H9 (cell line): ENCODE measurements at regions not wholly inside any gene's neighbourhood (a gene's known extent, or its start where the extent isn't known, plus 50 kb on each side); places are given as distances from the start of the nearest gene placed in this dataset.

Experiments
- DNase-seq: peaks from one replicate; pipeline ENCODE4 v3.0.0-alpha.2; 2017
- H2AFZ ChIP-seq: one replicate; pipeline ENCODE4 v1.6.1; 2013; ENCODE audit warnings: mild to moderate bottlenecking, low read length, control low read depth, moderate library complexity
- H2AK5ac ChIP-seq: 2 replicates; pipeline ENCODE4 v1.6.1; 2013; ENCODE audit warnings: low read length, control low read depth, mixed read lengths; ENCODE audit not compliant: insufficient read length
- H2BK120ac ChIP-seq: one replicate; pipeline ENCODE4 v1.6.1; 2013; ENCODE audit warnings: low read depth, mild to moderate bottlenecking, low read length, control low read depth, inconsistent platforms; ENCODE audit not compliant: poor library complexity, severe bottlenecking
- H2BK12ac ChIP-seq: 2 replicates; pipeline ENCODE4 v1.6.1; 2013; ENCODE audit warnings: low read length, control low read depth, mixed read lengths, low read depth; ENCODE audit not compliant: insufficient read length
- H2BK15ac ChIP-seq: 2 replicates; pipeline ENCODE4 v1.6.1; 2013; ENCODE audit warnings: low read depth, low read length, control low read depth
- H2BK20ac ChIP-seq: one replicate; pipeline ENCODE4 v1.6.1; 2013; ENCODE audit warnings: low read depth, mild to moderate bottlenecking, low read length, control low read depth, inconsistent platforms; ENCODE audit not compliant: poor library complexity, severe bottlenecking
- H2BK5ac ChIP-seq: 2 replicates; pipeline ENCODE4 v1.6.1; 2013; ENCODE audit warnings: low read length, control low read depth, mixed read lengths; ENCODE audit not compliant: insufficient read length
- H3K14ac ChIP-seq: 2 replicates; pipeline ENCODE4 v1.6.1; 2013; ENCODE audit warnings: low read length, control low read depth; ENCODE audit not compliant: insufficient read depth
- H3K18ac ChIP-seq: 2 replicates; pipeline ENCODE4 v1.6.1; 2013; ENCODE audit warnings: low read depth, mild to moderate bottlenecking, mixed read lengths, low read length, control low read depth; ENCODE audit not compliant: insufficient read length
- H3K23ac ChIP-seq: 2 replicates; pipeline ENCODE4 v1.6.1; 2013; ENCODE audit warnings: low read length, control low read depth, mixed read lengths, low read depth; ENCODE audit not compliant: insufficient read length
- H3K23me2 ChIP-seq: 2 replicates; pipeline ENCODE4 v1.6.1; 2013; ENCODE audit warnings: low read depth, mild to moderate bottlenecking, mixed read lengths, low read length, control low read depth; ENCODE audit not compliant: insufficient read length, poor library complexity, severe bottlenecking
- H3K27ac ChIP-seq: 2 replicates; pipeline ENCODE4 v1.5.1; 2013; ENCODE audit warnings: low read length, control low read depth, mixed read lengths, low read depth; ENCODE audit not compliant: insufficient read length
- H3K27me3 ChIP-seq: 2 replicates; pipeline ENCODE4 v1.6.1; 2013; ENCODE audit warnings: low read length, control low read depth, inconsistent platforms; ENCODE audit not compliant: insufficient read depth
- H3K4ac ChIP-seq: 2 replicates; pipeline ENCODE4 v1.6.1; 2013; ENCODE audit warnings: low read depth, mild to moderate bottlenecking, control low read depth, inconsistent platforms, low read length, moderate library complexity
- H3K4me1 ChIP-seq: 2 replicates; pipeline ENCODE4 v1.6.1; 2013; ENCODE audit warnings: low read length, control low read depth, inconsistent platforms; ENCODE audit not compliant: insufficient read depth
- H3K4me2 ChIP-seq: 2 replicates; pipeline ENCODE4 v1.6.1; 2013; ENCODE audit warnings: low read length, control low read depth, mixed read lengths; ENCODE audit not compliant: insufficient read length, insufficient read depth
- H3K56ac ChIP-seq: 2 replicates; pipeline ENCODE4 v1.6.1; 2013; ENCODE audit warnings: low read depth, mild to moderate bottlenecking, mixed read lengths, low read length, control low read depth; ENCODE audit not compliant: insufficient read length
- H3K79me1 ChIP-seq: 2 replicates; pipeline ENCODE4 v1.6.1; 2013; ENCODE audit warnings: low read depth, mild to moderate bottlenecking, moderate library complexity, low read length, control low read depth, inconsistent platforms; ENCODE audit not compliant: insufficient read depth, poor library complexity, severe bottlenecking
- H3K79me2 ChIP-seq: 2 replicates; pipeline ENCODE4 v1.6.1; 2013; ENCODE audit warnings: low read length, control low read depth, inconsistent platforms; ENCODE audit not compliant: insufficient read depth
- H3K9ac ChIP-seq: 2 replicates; pipeline ENCODE4 v1.6.1; 2013; ENCODE audit warnings: low read length, control low read depth, mixed read lengths; ENCODE audit not compliant: insufficient read length; ENCODE audit errors: extremely low read depth
- H3K9me3 ChIP-seq: one replicate; pipeline ENCODE4 v1.6.1; 2013; ENCODE audit warnings: low read depth, low read length, inconsistent platforms; ENCODE audit not compliant: control insufficient read depth
- H3T11ph ChIP-seq: one replicate; pipeline ENCODE4 v1.6.1; 2013; ENCODE audit warnings: mild to moderate bottlenecking, low read length, control low read depth, inconsistent platforms
- H4K20me1 ChIP-seq: one replicate; pipeline ENCODE4 v1.6.1; 2013; ENCODE audit not compliant: control insufficient read depth, insufficient read length, insufficient read depth
- H4K5ac ChIP-seq: 2 replicates; pipeline ENCODE4 v1.6.1; 2013; ENCODE audit warnings: low read depth, mild to moderate bottlenecking, mixed read lengths, low read length, control low read depth; ENCODE audit not compliant: insufficient read length
- H4K8ac ChIP-seq: replicated peaks from 2 replicates; pipeline ENCODE4 v1.6.1; 2013; ENCODE audit warnings: low read length, control low read depth, mixed read lengths, low read depth; ENCODE audit not compliant: insufficient read length
- H4K91ac ChIP-seq: 2 replicates; pipeline ENCODE4 v1.6.1; 2013; ENCODE audit warnings: low read depth, mild to moderate bottlenecking, moderate library complexity, mixed read lengths, low read length, control low read depth; ENCODE audit not compliant: insufficient read length
- H3K27ac Mint-ChIP-seq, 3 experiments: 2 replicates in 2 of 3; 3 replicates in 1 of 3; pipeline ENCODE4 v1.8.0; 2020 to 2021; ENCODE audit warnings: mixed read lengths in 3 of 3, mild to moderate bottlenecking in 1 of 3, moderate library complexity in 1 of 3
- H3K27me3 Mint-ChIP-seq: 2 replicates; pipeline ENCODE4 v1.8.0; 2021; ENCODE audit warnings: low read depth, mild to moderate bottlenecking, moderate library complexity, mixed read lengths
- H3K36me3 Mint-ChIP-seq, 3 experiments: 2 replicates in 2 of 3; 3 replicates in 1 of 3; pipeline ENCODE4 v1.8.0; 2020 to 2021; ENCODE audit warnings: low read depth in 3 of 3, mixed read lengths in 3 of 3; ENCODE audit not compliant: insufficient read depth in 1 of 3
- H3K4me1 Mint-ChIP-seq, 2 experiments: 2 replicates each; pipeline ENCODE4 v1.8.0; 2020; ENCODE audit warnings: mixed read lengths in 2 of 2
- H3K4me3 Mint-ChIP-seq, 2 experiments: 2 replicates in 1 of 2; 3 replicates in 1 of 2; pipeline ENCODE4 v1.8.0; 2020 to 2021; ENCODE audit warnings: mild to moderate bottlenecking in 2 of 2, mixed read lengths in 2 of 2, moderate library complexity in 1 of 2
- H3K9me3 Mint-ChIP-seq, 2 experiments: 2 replicates in 1 of 2; 3 replicates in 1 of 2; pipeline ENCODE4 v1.8.0; 2020; ENCODE audit warnings: mild to moderate bottlenecking in 2 of 2, mixed read lengths in 2 of 2, moderate library complexity in 1 of 2
- WGBS: extraction: QIAGEN DNeasy Blood & Tissue Kit; methylation state at CpG from one replicate; pipeline ENCODE4 v1.1.7; 2013; ENCODE audit warnings: missing lambda C conversion rate, low lambda C conversion rate, mixed read lengths; ENCODE audit not compliant: insufficient read length; ENCODE audit errors: extremely low coverage; 5-methylcytosine and 5-hydroxymethylcytosine counted together
- TF ChIP-seq, protein P1 (sequence below): fragments of 200-600 bp; sonication (generic); conservative IDR thresholded peaks from 3 replicates; pipeline ENCODE4 v1.8.0; 2021; ENCODE audit warnings: antibody characterized with exemption, mild to moderate bottlenecking

DNA sequence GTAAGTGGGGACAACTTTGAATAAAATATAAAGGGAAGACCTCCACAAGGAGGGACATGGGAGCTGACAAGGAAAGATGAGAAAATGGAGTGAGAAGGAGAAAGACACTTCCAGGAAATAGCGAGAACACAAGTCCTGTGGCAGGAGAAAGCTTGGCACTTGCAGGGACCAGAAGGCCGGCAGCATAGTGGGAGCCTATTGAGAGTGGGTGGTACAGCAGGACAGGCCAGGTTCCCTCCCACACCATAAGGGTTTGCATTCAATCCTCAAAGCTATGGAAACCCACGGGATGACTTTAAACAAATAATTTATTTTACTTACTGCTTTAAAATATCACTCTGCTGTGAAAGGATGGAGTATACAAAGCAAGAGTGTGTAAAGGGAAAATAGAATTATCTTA is 173.2 kb upstream of the ELL2 start:
- no peak overlapping the region for H3K4me3 Mint-ChIP-seq
- Histone ChIP-seq H3T11ph (no peak overlapping the region), H3K18ac (no peak overlapping the region), H3K79me1 (no peaks in the 10 kb centered on the region), H3K27ac (no peak overlapping the region), H3K27me3 (no peaks in the 10 kb centered on the region), H3K14ac (no peak overlapping the region), H3K9ac (no peak overlapping the region), H2BK120ac (no peak overlapping the region), H3K4me2 (no peak overlapping the region), H3K23me2 (no peaks in the 10 kb centered on the region), H3K4me1 (no peaks in the 10 kb centered on the region), H4K91ac (no peak overlapping the region), H2AFZ (no peak overlapping the region), H2BK5ac (no peak overlapping the region), H3K9me3 (no peaks in the 10 kb centered on the region), H2BK15ac (no peak overlapping the region), H3K23ac (no peak overlapping the region), H2AK5ac (no peak overlapping the region), H2BK20ac (no peak overlapping the region), H3K79me2 (no peaks in the 10 kb centered on the region), H3K4ac (no peak overlapping the region), H2BK12ac (no peak overlapping the region), H4K5ac (no peak overlapping the region), H3K56ac (no peak overlapping the region), H4K8ac (no peak overlapping the region), H4K20me1 (no peaks in the 10 kb centered on the region)
- no CpG with 5 or more reads among the region's 3 CpGs for WGBS
- H3K27ac Mint-ChIP-seq, result no peak overlapping the region
- H3K9me3 Mint-ChIP-seq, result no peaks in the 10 kb centered on the region
- DNase-seq, result no peak
- peaks cover 1 to 3% of the 10 kb centered on the region in 2 experiments; a peak in 1 of 4 replicates for H3K4me1 Mint-ChIP-seq
- H3K27me3 Mint-ChIP-seq, result no peaks in the 10 kb centered on the region
- H3K36me3 Mint-ChIP-seq, result no peaks in the 10 kb centered on the region
- TF ChIP-seq, protein P1, sequence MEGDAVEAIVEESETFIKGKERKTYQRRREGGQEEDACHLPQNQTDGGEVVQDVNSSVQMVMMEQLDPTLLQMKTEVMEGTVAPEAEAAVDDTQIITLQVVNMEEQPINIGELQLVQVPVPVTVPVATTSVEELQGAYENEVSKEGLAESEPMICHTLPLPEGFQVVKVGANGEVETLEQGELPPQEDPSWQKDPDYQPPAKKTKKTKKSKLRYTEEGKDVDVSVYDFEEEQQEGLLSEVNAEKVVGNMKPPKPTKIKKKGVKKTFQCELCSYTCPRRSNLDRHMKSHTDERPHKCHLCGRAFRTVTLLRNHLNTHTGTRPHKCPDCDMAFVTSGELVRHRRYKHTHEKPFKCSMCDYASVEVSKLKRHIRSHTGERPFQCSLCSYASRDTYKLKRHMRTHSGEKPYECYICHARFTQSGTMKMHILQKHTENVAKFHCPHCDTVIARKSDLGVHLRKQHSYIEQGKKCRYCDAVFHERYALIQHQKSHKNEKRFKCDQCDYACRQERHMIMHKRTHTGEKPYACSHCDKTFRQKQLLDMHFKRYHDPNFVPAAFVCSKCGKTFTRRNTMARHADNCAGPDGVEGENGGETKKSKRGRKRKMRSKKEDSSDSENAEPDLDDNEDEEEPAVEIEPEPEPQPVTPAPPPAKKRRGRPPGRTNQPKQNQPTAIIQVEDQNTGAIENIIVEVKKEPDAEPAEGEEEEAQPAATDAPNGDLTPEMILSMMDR, result no peak
